ENCODE measurements at regions not wholly inside any gene's neighbourhood (a gene's known extent, or its start where the extent isn't known, plus 50 kb on each side); places are given as distances from the start of the nearest gene placed in this dataset.

GRCh38 chr12:94722664-94723063 is 72.3 kb upstream of the TMCC3 start:
- Histone ChIP-seq H3K27me3 (ENCODE audit: control insufficient read depth in 1 of 2, insufficient read depth in 2 of 2, low read length in 2 of 2) (no peaks in the 10 kb centered on the region), H3K4me3 (ENCODE audit: low read depth in 1 of 2, low read length in 2 of 2) (no peak overlapping the region), H3K27ac (ENCODE audit: low read depth, low read length) (no peak overlapping the region), H3K36me3 (ENCODE audit: insufficient read depth, low read length) (no peaks in the 10 kb centered on the region), H3K9me3 (ENCODE audit: low read length) (no peaks in the 10 kb centered on the region), H3K4me1 (ENCODE audit: insufficient read depth, low read length) (no peaks in the 10 kb centered on the region), H3K9ac (ENCODE audit: low read length) (no peak overlapping the region)

GRCh38 chr12:94721173-94721572 is 70.8 kb upstream of the TMCC3 start:
- Histone ChIP-seq H3K4me3 (ENCODE audit: low read depth in 1 of 2, low read length in 2 of 2) (no peak overlapping the region), H3K36me3 (ENCODE audit: insufficient read depth, low read length) (no peaks in the 10 kb centered on the region), H3K4me1 (ENCODE audit: insufficient read depth, low read length) (no peaks in the 10 kb centered on the region), H3K9me3 (ENCODE audit: low read length) (no peaks in the 10 kb centered on the region), H3K27me3 (ENCODE audit: control insufficient read depth in 1 of 2, insufficient read depth in 2 of 2, low read length in 2 of 2) (no peaks in the 10 kb centered on the region), H3K27ac (ENCODE audit: low read depth, low read length) (no peak overlapping the region), H3K9ac (ENCODE audit: low read length) (no peak overlapping the region)

- no peak overlapping the region for H3K9ac ChIP-seq (ENCODE audit: low read length)
- H3K27ac ChIP-seq (ENCODE audit: low read depth, low read length): no peak overlapping the region
- H3K4me1 ChIP-seq (ENCODE audit: insufficient read depth, low read length): no peaks in the 10 kb centered on the region
- H3K9me3 ChIP-seq (ENCODE audit: low read length): no peaks in the 10 kb centered on the region
- no peaks in the 10 kb centered on the region for H3K27me3 ChIP-seq (ENCODE audit: control insufficient read depth in 1 of 2, insufficient read depth in 2 of 2, low read length in 2 of 2)
- no peak overlapping the region for H3K4me3 ChIP-seq (ENCODE audit: low read depth in 1 of 2, low read length in 2 of 2)
- H3K36me3 ChIP-seq (ENCODE audit: insufficient read depth, low read length): no peaks in the 10 kb centered on the region
Measured at GRCh38 chr12:94718114-94718513, 67.8 kb upstream of the TMCC3 start.

- no peak overlapping the region for H3K27ac ChIP-seq (ENCODE audit: low read depth, low read length)
- H3K4me3 ChIP-seq (ENCODE audit: low read depth in 1 of 2, low read length in 2 of 2): no peak overlapping the region
- H3K9ac ChIP-seq (ENCODE audit: low read length): no peak overlapping the region
- H3K27me3 ChIP-seq (ENCODE audit: control insufficient read depth in 1 of 2, insufficient read depth in 2 of 2, low read length in 2 of 2): no peaks in the 10 kb centered on the region
- H3K36me3 ChIP-seq (ENCODE audit: insufficient read depth, low read length): no peaks in the 10 kb centered on the region
- H3K9me3 ChIP-seq (ENCODE audit: low read length): no peaks in the 10 kb centered on the region
- H3K4me1 ChIP-seq (ENCODE audit: insufficient read depth, low read length): no peaks in the 10 kb centered on the region
Measured at GRCh38 chr12:94717656-94718055, 67.3 kb upstream of the TMCC3 start.

- H3K36me3 ChIP-seq (ENCODE audit: insufficient read depth, low read length): no peaks in the 10 kb centered on the region
- H3K4me3 ChIP-seq (ENCODE audit: low read depth in 1 of 2, low read length in 2 of 2): no peak overlapping the region
- no peaks in the 10 kb centered on the region for H3K4me1 ChIP-seq (ENCODE audit: insufficient read depth, low read length)
- H3K9me3 ChIP-seq (ENCODE audit: low read length): no peaks in the 10 kb centered on the region
- H3K27me3 ChIP-seq (ENCODE audit: control insufficient read depth in 1 of 2, insufficient read depth in 2 of 2, low read length in 2 of 2): no peaks in the 10 kb centered on the region
- no peak overlapping the region for H3K9ac ChIP-seq (ENCODE audit: low read length)
- H3K27ac ChIP-seq (ENCODE audit: low read depth, low read length): no peak overlapping the region
Measured at GRCh38 chr12:94717108-94717507, 66.8 kb upstream of the TMCC3 start.

- Histone ChIP-seq H3K9ac (ENCODE audit: low read length) (no peak overlapping the region), H3K9me3 (ENCODE audit: low read length) (no peaks in the 10 kb centered on the region), H3K27ac (ENCODE audit: low read depth, low read length) (no peak overlapping the region), H3K27me3 (ENCODE audit: control insufficient read depth in 1 of 2, insufficient read depth in 2 of 2, low read length in 2 of 2) (no peaks in the 10 kb centered on the region), H3K36me3 (ENCODE audit: insufficient read depth, low read length) (no peaks in the 10 kb centered on the region), H3K4me1 (ENCODE audit: insufficient read depth, low read length) (no peaks in the 10 kb centered on the region), H3K4me3 (ENCODE audit: low read depth in 1 of 2, low read length in 2 of 2) (no peak overlapping the region)
Measured at GRCh38 chr12:94716339-94716738, 66.0 kb upstream of the TMCC3 start.

- Histone ChIP-seq H3K9me3 (ENCODE audit: low read length) (no peaks in the 10 kb centered on the region), H3K36me3 (ENCODE audit: insufficient read depth, low read length) (no peaks in the 10 kb centered on the region), H3K4me3 (ENCODE audit: low read depth in 1 of 2, low read length in 2 of 2) (no peak overlapping the region), H3K27me3 (ENCODE audit: control insufficient read depth in 1 of 2, insufficient read depth in 2 of 2, low read length in 2 of 2) (no peaks in the 10 kb centered on the region), H3K4me1 (ENCODE audit: insufficient read depth, low read length) (no peaks in the 10 kb centered on the region), H3K27ac (ENCODE audit: low read depth, low read length) (no peak overlapping the region), H3K9ac (ENCODE audit: low read length) (no peak overlapping the region)
Measured at GRCh38 chr12:94714378-94715114, 64.2 kb upstream of the TMCC3 start.

- H3K27me3 ChIP-seq (ENCODE audit: control insufficient read depth in 1 of 2, insufficient read depth in 2 of 2, low read length in 2 of 2): no peaks in the 10 kb centered on the region
- H3K4me3 ChIP-seq (ENCODE audit: low read depth in 1 of 2, low read length in 2 of 2): no peak overlapping the region
- H3K9me3 ChIP-seq (ENCODE audit: low read length): no peaks in the 10 kb centered on the region
- H3K36me3 ChIP-seq (ENCODE audit: insufficient read depth, low read length): no peaks in the 10 kb centered on the region
- H3K27ac ChIP-seq (ENCODE audit: low read depth, low read length): no peak overlapping the region
- peaks cover 9% of the 10 kb centered on the region for H3K4me1 ChIP-seq (ENCODE audit: insufficient read depth, low read length)
- H3K9ac ChIP-seq (ENCODE audit: low read length): no peak overlapping the region
Measured at GRCh38 chr12:94712815-94713515, 62.6 kb upstream of the TMCC3 start.

GRCh38 chr12:94710933-94711332 is 60.6 kb upstream of the TMCC3 start:
- Histone ChIP-seq H3K4me3 (ENCODE audit: low read depth in 1 of 2, low read length in 2 of 2) (no peak overlapping the region), H3K4me1 (ENCODE audit: insufficient read depth, low read length) (peaks cover 13% of the 10 kb centered on the region), H3K9me3 (ENCODE audit: low read length) (no peaks in the 10 kb centered on the region), H3K27me3 (ENCODE audit: control insufficient read depth in 1 of 2, insufficient read depth in 2 of 2, low read length in 2 of 2) (no peaks in the 10 kb centered on the region), H3K36me3 (ENCODE audit: insufficient read depth, low read length) (no peaks in the 10 kb centered on the region), H3K9ac (ENCODE audit: low read length) (no peak overlapping the region), H3K27ac (ENCODE audit: low read depth, low read length) (no peak overlapping the region)

- peaks cover 35% of the 10 kb centered on the region for H3K4me1 ChIP-seq (ENCODE audit: insufficient read depth, low read length)
- no peaks in the 10 kb centered on the region for H3K36me3 ChIP-seq (ENCODE audit: insufficient read depth, low read length)
- no peaks in the 10 kb centered on the region for H3K27me3 ChIP-seq (ENCODE audit: control insufficient read depth in 1 of 2, insufficient read depth in 2 of 2, low read length in 2 of 2)
- H3K27ac ChIP-seq (ENCODE audit: low read depth, low read length): peak overlapping the region; percentile 19
- H3K9me3 ChIP-seq (ENCODE audit: low read length): no peaks in the 10 kb centered on the region
- H3K4me3 ChIP-seq (ENCODE audit: low read depth in 1 of 2, low read length in 2 of 2): no peak overlapping the region
- H3K9ac ChIP-seq (ENCODE audit: low read length): no peak overlapping the region
Measured at GRCh38 chr12:94707892-94708291, 57.5 kb upstream of the TMCC3 start.

- no peak overlapping the region for H3K9ac ChIP-seq (ENCODE audit: low read length)
- no peak overlapping the region for H3K4me3 ChIP-seq (ENCODE audit: low read depth in 1 of 2, low read length in 2 of 2)
- peaks cover 35% of the 10 kb centered on the region for H3K4me1 ChIP-seq (ENCODE audit: insufficient read depth, low read length)
- H3K9me3 ChIP-seq (ENCODE audit: low read length): no peaks in the 10 kb centered on the region
- H3K36me3 ChIP-seq (ENCODE audit: insufficient read depth, low read length): no peaks in the 10 kb centered on the region
- no peak overlapping the region for H3K27ac ChIP-seq (ENCODE audit: low read depth, low read length)
- no peaks in the 10 kb centered on the region for H3K27me3 ChIP-seq (ENCODE audit: control insufficient read depth in 1 of 2, insufficient read depth in 2 of 2, low read length in 2 of 2)
Measured at GRCh38 chr12:94707036-94707435, 56.7 kb upstream of the TMCC3 start.

GRCh38 chr12:94706250-94706661 is 55.9 kb upstream of the TMCC3 start:
- Histone ChIP-seq H3K9ac (ENCODE audit: low read length) (no peak overlapping the region), H3K4me3 (ENCODE audit: low read depth in 1 of 2, low read length in 2 of 2) (no peak overlapping the region), H3K27me3 (ENCODE audit: control insufficient read depth in 1 of 2, insufficient read depth in 2 of 2, low read length in 2 of 2) (no peaks in the 10 kb centered on the region), H3K4me1 (ENCODE audit: insufficient read depth, low read length) (peaks cover 35% of the 10 kb centered on the region), H3K9me3 (ENCODE audit: low read length) (no peaks in the 10 kb centered on the region), H3K27ac (ENCODE audit: low read depth, low read length) (no peak overlapping the region), H3K36me3 (ENCODE audit: insufficient read depth, low read length) (no peaks in the 10 kb centered on the region)
